Stimulated activated CD4-positive, alpha-beta T cell treated with anti-CD3 and anti-CD28 coated beads, TNF-alpha, amount 100 ng/mL, for 1 hour (primary cell): ENCODE measurements at regions not wholly inside any gene's neighbourhood (a gene's known extent, or its start where the extent isn't known, plus 50 kb on each side); places are given as distances from the start of the nearest gene placed in this dataset.
"Not testable (repeated sequence)": the region's sequence is repeated elsewhere in the genome, so short reads cannot be mapped to it uniquely, and the experiment has no call there.

Experiments
- DNase-seq, 3 donors: peaks; one replicate each; pipeline ENCODE4 v3.0.0-alpha.2; 2020; ENCODE audit warnings: low read depth in 3 of 3, low spot score in 1 of 3

DNA sequence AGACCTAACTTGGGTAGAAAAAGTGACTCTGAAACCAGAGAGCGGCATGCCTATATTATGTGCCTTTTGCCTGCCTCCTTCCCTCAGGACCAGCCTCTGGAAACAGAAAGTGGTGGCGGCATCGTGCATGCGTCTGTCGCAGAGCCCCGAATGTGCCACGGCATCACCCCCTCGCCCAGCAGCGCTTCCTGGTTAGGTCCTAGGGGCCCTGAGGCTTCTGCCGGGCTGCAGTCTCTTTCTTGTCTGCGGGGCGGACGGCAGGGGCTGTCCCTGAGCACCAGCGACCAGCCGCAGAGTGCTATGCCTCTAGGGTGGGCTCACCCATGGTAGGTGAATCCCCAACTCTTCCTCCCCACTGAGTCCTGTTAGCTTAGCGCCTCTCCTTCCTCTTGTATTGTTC lies 68.7 kb downstream of the VSIG4 start:
- no peak for DNase-seq

- DNase-seq = not testable (repeated sequence)
Measured at GRCh38 chrX:65967159-65967558, 72.7 kb downstream of the VSIG4 start.

GRCh38 chrX:65961714-65962113 lies 78.2 kb downstream of the VSIG4 start:
- no peak for DNase-seq

DNA sequence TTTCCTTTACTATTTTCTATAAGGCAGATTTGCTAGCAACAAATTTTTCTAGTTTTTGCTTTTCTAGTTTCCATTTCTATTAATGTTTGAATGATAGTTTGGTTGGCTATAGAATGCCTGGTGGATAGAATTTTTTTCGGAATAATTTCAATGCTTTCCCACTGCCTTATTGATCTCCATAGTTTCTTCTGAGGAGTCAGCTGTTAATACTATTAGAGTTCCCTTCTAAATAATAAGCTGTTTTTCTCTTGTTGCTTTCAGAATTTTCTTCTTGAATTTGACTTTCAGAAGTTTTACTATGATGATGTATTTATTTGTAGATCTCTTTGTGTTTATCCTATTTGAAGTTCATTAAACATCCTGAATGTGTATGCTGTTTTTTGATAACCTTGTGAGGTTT lies 91.8 kb downstream of the VSIG4 start:
- DNase-seq = no peak

- no peak for DNase-seq
Measured at GRCh38 chrX:65941775-65942174, 98.1 kb downstream of the VSIG4 start.

DNA sequence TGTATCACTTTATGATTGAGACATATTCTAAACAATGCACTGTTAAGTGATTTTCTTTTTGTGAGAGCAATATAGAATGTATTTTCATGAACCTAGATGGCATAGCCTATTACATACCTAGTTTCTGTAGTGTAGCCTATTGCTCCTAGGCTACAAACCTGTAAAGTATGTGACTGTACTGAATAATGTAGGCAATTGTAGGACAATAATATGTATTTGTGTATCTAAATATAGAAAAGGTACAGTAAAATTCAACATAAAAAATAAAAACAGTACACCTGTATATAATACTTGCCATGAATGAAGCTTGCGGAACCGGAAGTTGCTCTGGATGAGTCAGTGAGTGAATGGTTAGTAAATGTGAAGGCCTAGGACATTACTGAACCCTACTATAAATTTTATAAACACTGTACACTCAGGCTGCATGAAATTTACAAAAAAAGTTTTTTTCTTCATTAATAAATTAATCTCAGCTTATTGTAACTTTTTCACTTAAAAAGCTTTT lies 106.7 kb downstream of the VSIG4 start:
- no peak for DNase-seq

GRCh38 chrX:65932173-65933084 lies 107.5 kb downstream of the VSIG4 start:
- no peak for DNase-seq

DNA sequence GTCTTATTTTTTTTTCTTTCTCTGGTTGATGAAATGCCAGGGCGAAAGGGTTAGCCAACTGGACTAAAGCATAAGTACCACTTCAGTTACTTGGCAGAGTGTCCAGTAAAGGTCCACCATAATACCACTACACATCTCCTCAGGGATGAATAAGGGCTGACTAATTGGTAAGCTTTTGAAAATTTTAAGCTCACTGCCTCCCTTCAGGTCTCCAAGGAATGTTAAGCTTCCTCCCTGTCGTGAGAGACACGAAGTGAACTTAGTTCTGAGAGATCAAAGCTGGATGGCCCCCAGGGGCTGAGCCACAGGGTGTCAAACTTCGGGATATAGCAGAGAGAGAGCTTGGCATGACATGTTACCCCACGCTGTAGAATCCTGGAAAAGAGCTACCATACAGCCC lies 111.4 kb downstream of the VSIG4 start:
- no peak for DNase-seq

GRCh38 chrX:65927386-65927785 lies 112.5 kb downstream of the VSIG4 start:
- DNase-seq = not testable (repeated sequence)

- no peak for DNase-seq
Measured at GRCh38 chrX:65926095-65927019, 113.5 kb downstream of the VSIG4 start.

GRCh38 chrX:65925592-65925991 lies 114.3 kb downstream of the VSIG4 start:
- no peak for DNase-seq

- no peak for DNase-seq
Measured at GRCh38 chrX:65925005-65925404, 114.9 kb downstream of the VSIG4 start.

- no peak for DNase-seq
Measured at GRCh38 chrX:65921363-65921762, 118.5 kb downstream of the VSIG4 start.

DNA sequence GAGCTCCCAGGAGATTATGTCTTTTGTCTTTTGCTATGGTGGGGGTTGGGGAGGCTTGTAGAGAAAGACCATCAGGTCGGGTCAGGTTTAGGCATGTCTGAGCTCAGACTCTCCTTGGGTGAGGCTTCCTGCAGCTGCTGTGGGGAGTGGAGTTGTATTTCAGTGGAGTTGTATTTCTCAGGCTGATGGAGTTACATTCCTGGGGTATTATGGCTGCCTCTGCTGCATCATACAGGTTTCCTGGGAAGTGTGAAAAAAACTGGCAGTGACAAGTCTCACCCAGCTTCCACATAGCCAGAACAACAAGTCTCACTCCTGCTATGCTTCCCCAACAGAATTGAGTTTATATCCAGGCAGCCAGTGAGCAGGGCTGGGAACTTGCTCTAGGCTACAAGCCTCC lies 119.3 kb downstream of the VSIG4 start:
- no peak for DNase-seq

GRCh38 chrX:65910899-65911298 lies 129.0 kb downstream of the VSIG4 start:
- no peak for DNase-seq

GRCh38 chrX:65903750-65904149 lies 136.1 kb downstream of the VSIG4 start:
- DNase-seq = no peak

DNA sequence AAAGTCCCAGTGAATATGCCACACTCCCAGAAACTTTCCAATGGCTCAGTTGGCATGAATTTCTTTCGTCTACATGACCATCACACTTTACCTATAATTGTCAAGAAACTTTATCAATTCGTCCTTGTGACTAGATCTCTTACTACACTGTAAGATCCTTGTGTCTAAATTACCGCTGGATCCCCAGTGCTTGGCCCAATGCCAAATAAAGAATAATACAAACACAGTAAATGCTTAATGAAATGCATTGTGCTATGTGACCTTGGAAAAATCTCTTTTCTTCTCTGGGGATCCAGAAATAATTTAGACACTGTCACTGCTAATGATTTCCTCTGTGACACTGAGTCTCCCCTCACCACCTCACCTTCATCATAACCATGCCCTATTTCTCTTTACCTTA lies 137.9 kb downstream of the VSIG4 start:
- DNase-seq = no peak

GRCh38 chrX:65900850-65901844 lies 138.7 kb downstream of the VSIG4 start:
- DNase-seq = no peak

DNA sequence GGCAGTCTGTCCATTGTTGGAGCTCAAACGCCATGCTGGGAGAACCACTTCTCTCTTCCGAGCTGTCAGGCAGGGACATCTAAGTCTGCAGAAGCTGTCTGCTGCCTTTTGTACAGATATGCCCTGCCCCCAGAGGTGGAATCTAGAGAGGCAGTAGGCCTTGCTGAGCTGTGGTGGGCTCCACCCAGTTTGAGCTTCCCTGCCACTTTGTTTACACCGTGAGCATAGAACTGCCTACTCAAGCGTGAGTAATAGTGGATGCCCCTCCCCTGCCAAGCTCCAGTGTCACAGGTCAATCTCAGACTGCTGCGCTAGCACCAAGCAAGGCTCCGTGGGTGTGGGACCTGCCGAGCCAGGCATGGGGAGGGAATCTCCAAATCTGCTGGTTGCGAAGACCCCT lies 145.7 kb downstream of the VSIG4 start:
- DNase-seq = no peak

- not testable (repeated sequence) for DNase-seq
Measured at GRCh38 chrX:65891817-65892216, 148.1 kb downstream of the VSIG4 start.

DNA sequence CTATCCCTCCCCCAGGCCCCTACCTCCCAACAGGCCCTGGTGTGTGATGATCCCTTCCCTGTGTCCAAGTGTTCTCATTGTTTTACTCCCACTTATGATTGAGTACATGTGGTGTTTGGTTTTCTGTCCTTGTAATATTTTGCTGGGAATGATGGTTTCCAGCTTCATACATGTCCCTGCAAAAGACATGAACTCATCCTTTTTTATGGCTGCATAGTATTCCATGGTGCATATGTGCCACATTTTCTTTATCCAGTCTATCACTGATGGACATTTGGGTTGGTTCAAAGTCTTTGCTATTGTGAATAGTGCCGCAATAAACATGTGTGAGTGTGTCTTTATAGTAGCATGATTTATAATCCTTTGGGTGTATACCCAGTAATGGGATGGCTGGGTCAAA lies 151.7 kb downstream of the VSIG4 start:
- DNase-seq = not testable (repeated sequence)
